Kidney epithelial cell (primary cell): ENCODE measurements at regions not wholly inside any gene's neighbourhood (a gene's known extent, or its start where the extent isn't known, plus 50 kb on each side); places are given as distances from the start of the nearest gene placed in this dataset.

Experiments used
- DNase-seq: peaks from one replicate; pipeline ENCODE4 v3.0.0-alpha.2; 2010; ENCODE audit warnings: low read depth
- H3K27me3 ChIP-seq: 2 replicates; pipeline ENCODE4 v1.6.0; 2011; ENCODE audit warnings: low read length; ENCODE audit not compliant: control insufficient read depth, insufficient read depth
- H3K36me3 ChIP-seq: 2 replicates; pipeline ENCODE4 v1.5.1; 2011; ENCODE audit warnings: low read length; ENCODE audit not compliant: control insufficient read depth, insufficient read depth
- H3K4me3 ChIP-seq: 2 replicates; pipeline ENCODE4 v1.5.1; 2011; ENCODE audit warnings: low read depth, mild to moderate bottlenecking, control low read depth, low read length
- TF ChIP-seq, protein P1 (sequence below): IDR thresholded peaks from 2 replicates; pipeline ENCODE4 v1.5.1; 2011; ENCODE audit warnings: mild to moderate bottlenecking, moderate library complexity, low read length, control low read depth, inconsistent platforms; ENCODE audit not compliant: insufficient read depth, poor library complexity, severe bottlenecking

DNA sequence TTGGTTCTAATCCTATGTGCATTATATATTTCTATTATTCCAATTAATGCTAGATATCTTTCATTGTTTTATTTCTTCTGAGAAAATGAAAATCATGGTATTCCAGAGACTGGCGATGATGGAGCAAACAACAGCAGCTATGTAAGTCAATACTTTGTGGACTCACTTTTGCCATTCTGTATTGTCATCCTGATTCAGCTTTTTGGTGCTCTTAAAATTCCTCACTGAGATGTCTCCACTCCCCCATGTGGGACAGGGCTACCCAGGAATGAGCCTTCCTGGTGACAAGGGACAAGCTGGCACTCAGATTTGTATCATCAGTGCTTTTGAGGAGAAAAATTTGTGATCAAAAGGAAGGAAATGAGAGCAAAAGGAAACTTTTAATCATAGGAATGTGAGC, 56.7 kb upstream of the XCR1 start:
- TF ChIP-seq, protein P1, sequence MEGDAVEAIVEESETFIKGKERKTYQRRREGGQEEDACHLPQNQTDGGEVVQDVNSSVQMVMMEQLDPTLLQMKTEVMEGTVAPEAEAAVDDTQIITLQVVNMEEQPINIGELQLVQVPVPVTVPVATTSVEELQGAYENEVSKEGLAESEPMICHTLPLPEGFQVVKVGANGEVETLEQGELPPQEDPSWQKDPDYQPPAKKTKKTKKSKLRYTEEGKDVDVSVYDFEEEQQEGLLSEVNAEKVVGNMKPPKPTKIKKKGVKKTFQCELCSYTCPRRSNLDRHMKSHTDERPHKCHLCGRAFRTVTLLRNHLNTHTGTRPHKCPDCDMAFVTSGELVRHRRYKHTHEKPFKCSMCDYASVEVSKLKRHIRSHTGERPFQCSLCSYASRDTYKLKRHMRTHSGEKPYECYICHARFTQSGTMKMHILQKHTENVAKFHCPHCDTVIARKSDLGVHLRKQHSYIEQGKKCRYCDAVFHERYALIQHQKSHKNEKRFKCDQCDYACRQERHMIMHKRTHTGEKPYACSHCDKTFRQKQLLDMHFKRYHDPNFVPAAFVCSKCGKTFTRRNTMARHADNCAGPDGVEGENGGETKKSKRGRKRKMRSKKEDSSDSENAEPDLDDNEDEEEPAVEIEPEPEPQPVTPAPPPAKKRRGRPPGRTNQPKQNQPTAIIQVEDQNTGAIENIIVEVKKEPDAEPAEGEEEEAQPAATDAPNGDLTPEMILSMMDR, result no peak
- no peak for DNase-seq
- H3K36me3 ChIP-seq, result no peaks in the 10 kb centered on the region
- no peaks in the 10 kb centered on the region for H3K27me3 ChIP-seq
- H3K4me3 ChIP-seq, result no peak overlapping the region

DNA sequence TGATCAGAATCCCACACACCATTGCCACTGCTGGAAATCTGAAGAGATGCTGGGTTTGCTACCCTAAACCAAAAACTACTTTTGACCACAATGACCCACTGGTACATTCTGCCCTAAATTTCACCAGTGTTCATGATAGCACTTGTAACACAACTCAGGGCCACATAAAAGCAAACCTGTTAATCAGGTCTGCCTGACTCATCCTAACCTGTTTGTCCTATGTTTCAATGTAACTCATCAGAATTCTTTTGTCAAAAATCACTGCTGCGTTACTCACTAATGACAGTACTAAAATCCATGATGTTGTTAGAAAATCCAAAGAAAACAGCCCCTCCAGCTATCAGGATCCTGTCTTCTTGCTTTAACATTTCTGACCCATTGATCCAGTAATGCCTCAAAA, 55.6 kb upstream of the XCR1 start:
- H3K36me3 ChIP-seq, result no peaks in the 10 kb centered on the region
- TF ChIP-seq, protein P1, result no peak
- H3K27me3 ChIP-seq, result no peaks in the 10 kb centered on the region
- peak; percentile 32 for DNase-seq
- H3K4me3 ChIP-seq, result no peak overlapping the region

DNA sequence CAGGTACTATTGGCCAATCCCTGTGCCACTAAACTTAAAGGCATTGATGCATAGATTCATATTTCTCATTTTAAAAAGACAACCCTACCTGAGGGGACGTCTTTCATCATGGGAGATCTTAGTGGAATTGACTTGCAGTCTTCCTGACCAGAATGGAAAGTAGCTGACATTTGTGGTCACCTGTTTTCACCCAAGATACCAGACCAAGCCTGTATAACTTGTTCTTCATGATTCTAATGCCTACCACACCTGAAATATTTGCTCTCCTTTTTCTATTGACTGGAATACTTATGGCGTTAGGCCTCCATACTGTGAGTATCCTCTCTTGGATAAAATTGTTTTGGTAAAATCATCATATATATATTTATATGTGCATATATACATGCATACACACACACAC, 54.7 kb upstream of the XCR1 start:
- Histone ChIP-seq H3K36me3 (no peaks in the 10 kb centered on the region), H3K4me3 (no peak overlapping the region), H3K27me3 (no peaks in the 10 kb centered on the region)
- TF ChIP-seq, protein P1, result no peak
- no peak for DNase-seq

DNA sequence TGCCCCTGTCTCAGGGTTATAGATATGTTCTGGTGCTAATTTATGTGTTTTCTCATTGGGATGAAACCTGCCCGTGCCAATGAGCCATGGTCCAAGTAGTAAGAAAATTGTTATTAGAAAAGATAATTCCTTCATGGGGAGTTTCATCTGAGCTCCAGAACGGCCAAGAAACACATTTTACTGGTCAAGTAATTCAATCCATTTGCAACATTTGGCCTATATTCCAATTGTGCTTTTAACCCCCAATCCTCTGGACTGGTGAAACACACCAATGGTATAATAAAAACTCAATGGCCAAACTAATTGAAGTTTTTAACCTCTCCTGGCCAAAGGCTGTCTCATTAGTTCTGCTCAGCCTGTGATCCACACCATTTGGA, 53.7 kb upstream of the XCR1 start:
- no peak for DNase-seq
- H3K4me3 ChIP-seq, result no peak overlapping the region

DNA sequence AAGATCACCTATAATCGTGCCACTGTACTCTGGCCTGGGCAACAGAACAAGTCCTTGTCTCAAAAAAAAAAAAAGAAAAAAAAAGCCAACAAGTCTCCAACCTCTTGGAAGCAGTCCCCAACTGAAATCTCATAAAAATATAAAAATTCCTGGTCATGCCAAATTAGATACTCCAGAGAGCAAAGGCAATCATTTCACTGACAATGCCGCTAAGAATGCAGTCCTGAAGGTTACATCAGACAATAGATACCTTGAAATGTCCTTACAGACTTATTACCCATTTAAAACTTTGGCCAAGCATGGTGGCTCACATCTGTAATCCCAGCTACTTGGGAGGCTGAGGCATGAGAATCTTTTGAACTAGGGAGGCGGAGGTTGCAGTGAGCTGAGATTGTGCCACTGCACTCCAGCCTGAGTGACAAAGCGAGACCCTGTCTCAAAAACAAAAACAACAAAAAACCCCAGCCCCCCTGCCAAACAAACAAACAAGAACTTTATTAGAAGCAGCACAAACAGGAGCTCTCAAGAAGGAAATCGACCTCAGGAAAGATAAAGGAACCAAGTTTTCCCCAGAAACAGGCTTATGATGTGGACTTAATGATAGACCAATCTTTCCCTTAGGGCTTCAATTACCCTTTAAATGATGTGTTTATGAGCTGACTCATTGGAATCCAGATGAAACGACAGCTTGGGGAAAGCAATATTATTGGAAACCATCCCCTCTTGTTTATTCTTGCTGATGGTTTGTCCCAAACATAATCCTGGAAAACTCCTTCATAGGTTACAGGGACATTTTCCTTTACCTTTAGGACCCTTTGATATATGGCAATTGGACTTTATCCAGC, 53.1 kb upstream of the XCR1 start:
- H3K36me3 ChIP-seq, result no peaks in the 10 kb centered on the region
- DNase-seq, result no peak
- no peaks in the 10 kb centered on the region for H3K27me3 ChIP-seq
- no peak overlapping the region for H3K4me3 ChIP-seq
- TF ChIP-seq, protein P1, result no peak

More for the DNA sequence above, 53.7 kb upstream of the XCR1 start:
- Histone ChIP-seq H3K27me3 (no peaks in the 10 kb centered on the region), H3K36me3 (no peaks in the 10 kb centered on the region)
- TF ChIP-seq, protein P1, result no peak

DNA sequence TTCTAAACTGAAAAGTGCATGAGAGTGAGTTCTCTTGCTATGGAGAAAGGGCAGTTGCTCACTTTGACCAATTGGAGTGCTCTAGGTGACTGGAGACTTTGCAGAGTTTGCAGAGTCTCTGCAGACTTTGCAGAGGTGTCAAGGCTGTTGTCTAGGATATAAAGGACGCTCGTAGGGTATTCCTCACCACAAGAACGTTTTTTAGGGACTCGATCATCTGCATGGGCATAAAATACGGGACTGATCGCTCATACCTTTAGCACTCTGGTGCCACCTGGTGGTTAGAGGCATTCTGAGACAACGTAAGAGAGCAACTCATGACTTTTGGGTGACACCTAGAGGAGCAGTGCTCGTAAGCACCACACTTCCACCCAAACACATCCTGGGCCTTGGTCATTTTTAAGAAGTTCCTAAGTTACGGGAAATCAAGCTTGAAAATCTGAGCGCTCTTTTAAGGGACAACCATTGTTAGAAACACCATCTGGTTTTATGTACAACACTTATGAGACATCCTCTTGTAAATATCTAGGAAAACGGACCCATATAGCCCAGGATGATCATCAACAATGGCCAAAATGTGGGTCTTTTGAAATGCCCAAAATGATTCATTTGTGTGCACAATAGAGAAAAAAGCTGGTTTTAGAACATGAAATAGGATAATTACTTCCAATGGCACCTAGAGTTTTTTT, 51.6 kb upstream of the XCR1 start:
- TF ChIP-seq, protein P1, result peak; percentile 98
- no peak overlapping the region for H3K4me3 ChIP-seq
- no peaks in the 10 kb centered on the region for H3K36me3 ChIP-seq
- peak; percentile 63 for DNase-seq
- no peaks in the 10 kb centered on the region for H3K27me3 ChIP-seq
